ENCODE measurements at regions not wholly inside any gene's neighbourhood (a gene's known extent, or its start where the extent isn't known, plus 50 kb on each side); places are given as distances from the start of the nearest gene placed in this dataset.
"Not testable (repeated sequence)": the region's sequence is repeated elsewhere in the genome, so short reads cannot be mapped to it uniquely, and the experiment has no call there.

DNA sequence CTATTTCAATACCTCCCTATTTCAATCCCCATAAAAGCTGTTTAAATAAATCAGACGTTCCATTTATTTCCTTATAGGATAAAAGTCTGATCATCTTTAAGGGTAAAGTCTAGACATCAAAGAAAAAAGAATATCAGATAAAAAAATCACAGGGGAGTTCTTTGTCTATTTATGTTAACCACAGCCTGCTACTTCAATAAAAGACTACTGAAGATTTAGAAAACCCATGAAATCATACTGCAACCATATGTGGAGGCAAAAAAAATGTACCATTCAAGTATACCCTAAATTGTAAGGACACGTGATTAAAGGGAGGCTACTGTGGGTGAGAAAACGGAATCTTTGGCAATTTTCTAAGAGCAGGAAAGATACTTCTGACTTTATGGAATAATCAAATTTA, 108.2 kb upstream of the TNFSF4 start:
- no peaks in the 10 kb centered on the region for H3K9me3 Mint-ChIP-seq
- H3K4me3 Mint-ChIP-seq = no peak overlapping the region
- DNase-seq = no peak
- H3K27ac Mint-ChIP-seq = no peak overlapping the region
- peaks cover 4% of the 10 kb centered on the region for H3K27me3 Mint-ChIP-seq
- CTCF ChIA-PET = no interaction called here
- no peaks in the 10 kb centered on the region for H3K4me1 Mint-ChIP-seq
- no peaks in the 10 kb centered on the region for H3K36me3 Mint-ChIP-seq

- Mint-ChIP-seq H3K36me3 (no peaks in the 10 kb centered on the region), H3K9me3 (peaks cover 9% of the 10 kb centered on the region), H3K4me3 (no peak overlapping the region), H3K4me1 (no peaks in the 10 kb centered on the region), H3K27ac (no peak overlapping the region), H3K27me3 (no peaks in the 10 kb centered on the region)
- CTCF ChIA-PET = no interaction called here
- no peak for DNase-seq
These were observed 111.7 kb upstream of the TNFSF4 start for GRCh38 chr1:173318788-173319187.

GRCh38 chr1:173324352-173324751, 117.2 kb upstream of the TNFSF4 start:
- peaks cover 11% of the 10 kb centered on the region for H3K9me3 Mint-ChIP-seq
- H3K4me3 Mint-ChIP-seq, H3K4me1 Mint-ChIP-seq, DNase-seq, H3K27me3 Mint-ChIP-seq, H3K36me3 Mint-ChIP-seq, CTCF ChIA-PET, H3K27ac Mint-ChIP-seq: not testable (repeated sequence)

- CTCF ChIA-PET, H3K4me3 Mint-ChIP-seq, DNase-seq, H3K27me3 Mint-ChIP-seq, H3K9me3 Mint-ChIP-seq, H3K27ac Mint-ChIP-seq, H3K36me3 Mint-ChIP-seq: not testable (repeated sequence)
- H3K4me1 Mint-ChIP-seq = peaks cover 14% of the 10 kb centered on the region
These were observed 120.9 kb upstream of the TNFSF4 start for GRCh38 chr1:173327987-173328386.

- Mint-ChIP-seq H3K4me3 (no peak overlapping the region), H3K27me3 (no peaks in the 10 kb centered on the region), H3K4me1 (peaks cover 17% of the 10 kb centered on the region), H3K9me3 (peaks cover under 1% of the 10 kb centered on the region), H3K36me3 (no peaks in the 10 kb centered on the region), H3K27ac (no peak overlapping the region)
- DNase-seq = no peak
- CTCF ChIA-PET = no interaction called here
These were observed 121.8 kb upstream of the TNFSF4 start for GRCh38 chr1:173328961-173329360.

- CTCF ChIA-PET = interaction anchor here (0.7 kb wide), 1 partner anchor 331 kb away, joined by 3 read pairs; no protein-coding TSS in a partner anchor
- DNase-seq = no peak
- H3K36me3 Mint-ChIP-seq = peaks cover 2% of the 10 kb centered on the region
- H3K9me3 Mint-ChIP-seq = no peaks in the 10 kb centered on the region
- no peak overlapping the region for H3K27ac Mint-ChIP-seq
- no peak overlapping the region for H3K4me3 Mint-ChIP-seq
- H3K4me1 Mint-ChIP-seq = peaks cover 17% of the 10 kb centered on the region
- H3K27me3 Mint-ChIP-seq = no peaks in the 10 kb centered on the region
These were observed 122.6 kb upstream of the TNFSF4 start for GRCh38 chr1:173329726-173330125.

DNA sequence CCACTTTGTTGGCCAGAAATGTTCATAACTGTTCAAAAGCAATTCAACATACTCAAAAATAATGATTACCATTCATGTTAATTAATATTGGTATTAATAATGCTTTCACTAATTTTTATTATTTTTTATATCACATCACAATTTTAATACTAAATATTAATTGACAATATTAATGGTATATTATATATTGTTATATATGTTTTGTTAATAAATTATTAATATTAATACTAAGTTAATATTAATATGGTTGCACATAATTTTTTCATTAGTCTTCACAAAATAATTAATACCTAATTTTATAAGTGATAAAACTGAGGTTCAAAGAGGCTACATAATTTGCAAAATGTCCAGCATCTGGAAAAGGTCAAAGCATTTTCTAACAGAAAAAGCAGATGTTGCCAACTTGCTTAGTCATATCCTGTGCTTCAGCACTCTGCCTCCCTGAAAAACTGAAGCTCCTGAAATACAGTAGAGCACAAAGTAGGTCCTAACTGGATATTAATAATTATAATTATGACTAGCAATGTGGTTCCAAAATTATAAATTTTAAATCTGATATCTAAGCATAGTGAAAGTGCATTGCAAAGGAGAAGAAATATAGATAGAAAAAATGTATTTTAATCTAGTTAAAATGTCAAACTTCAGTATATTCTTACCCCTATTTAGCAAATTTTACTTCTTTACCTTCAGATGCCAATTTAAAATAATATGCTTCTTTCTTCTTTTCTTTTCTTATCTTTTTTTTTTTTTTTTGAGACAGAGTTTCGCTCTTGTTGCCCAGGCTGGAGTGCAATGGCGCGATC, 123.2 kb upstream of the TNFSF4 start:
- H3K4me3 Mint-ChIP-seq = no peak overlapping the region
- H3K36me3 Mint-ChIP-seq = peaks cover 2% of the 10 kb centered on the region
- no peaks in the 10 kb centered on the region for H3K27me3 Mint-ChIP-seq
- no peak overlapping the region for H3K27ac Mint-ChIP-seq
- CTCF ChIA-PET = interaction anchor here (0.7 kb wide), 1 partner anchor 330 kb away, joined by 3 read pairs; no protein-coding TSS in a partner anchor
- no peak for DNase-seq
- H3K4me1 Mint-ChIP-seq = peaks cover 17% of the 10 kb centered on the region
- no peaks in the 10 kb centered on the region for H3K9me3 Mint-ChIP-seq

DNA sequence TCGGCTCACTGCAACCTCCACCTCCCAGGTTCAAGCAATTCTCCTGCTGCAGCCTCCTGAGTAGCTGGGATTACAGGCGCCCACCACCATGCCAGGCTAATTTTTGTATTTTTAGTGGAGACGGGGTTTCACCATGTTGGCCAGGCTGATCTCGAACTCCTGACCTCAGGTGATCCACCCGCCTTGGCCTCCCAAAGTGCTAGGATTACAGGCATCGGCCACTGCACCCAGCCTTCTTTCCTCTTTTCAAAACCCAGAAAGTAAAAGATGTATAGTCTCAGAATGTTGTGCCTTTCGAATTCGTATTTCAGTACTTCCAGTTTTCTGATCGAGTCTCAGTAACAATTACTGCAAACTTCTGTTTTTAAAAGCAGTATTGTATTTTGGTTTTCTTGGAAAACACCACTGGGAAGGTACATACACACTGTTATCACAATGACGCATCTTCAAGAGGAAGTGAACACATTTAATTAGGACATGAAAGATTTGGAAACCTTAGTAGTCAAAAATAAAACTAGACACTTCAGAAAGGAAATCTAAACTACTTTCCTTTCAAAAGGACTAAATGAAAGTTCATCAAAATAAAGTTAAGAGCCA, 123.9 kb upstream of the TNFSF4 start:
- H3K4me3 Mint-ChIP-seq = peak overlapping the region; percentile 35
- CTCF ChIA-PET = not testable (repeated sequence)

GRCh38 chr1:173332026-173332425, 124.9 kb upstream of the TNFSF4 start:
- Mint-ChIP-seq H3K36me3 (peaks cover 2% of the 10 kb centered on the region), H3K4me1 (peaks cover 17% of the 10 kb centered on the region), H3K27me3 (no peaks in the 10 kb centered on the region), H3K27ac (peak overlapping the region; percentile 89), H3K4me3 (no peak overlapping the region), H3K9me3 (no peaks in the 10 kb centered on the region)
- no peak for DNase-seq
- CTCF ChIA-PET = interaction anchor here (1.0 kb wide), 1 partner anchor 83 kb away, joined by 3 read pairs; no protein-coding TSS in a partner anchor

More for the DNA sequence above, 123.9 kb upstream of the TNFSF4 start:
- not testable (repeated sequence) for H3K9me3 Mint-ChIP-seq, H3K36me3 Mint-ChIP-seq, DNase-seq, H3K27me3 Mint-ChIP-seq
- peak overlapping the region; percentile 89 for H3K27ac Mint-ChIP-seq
- H3K4me1 Mint-ChIP-seq = peaks cover 17% of the 10 kb centered on the region

DNA sequence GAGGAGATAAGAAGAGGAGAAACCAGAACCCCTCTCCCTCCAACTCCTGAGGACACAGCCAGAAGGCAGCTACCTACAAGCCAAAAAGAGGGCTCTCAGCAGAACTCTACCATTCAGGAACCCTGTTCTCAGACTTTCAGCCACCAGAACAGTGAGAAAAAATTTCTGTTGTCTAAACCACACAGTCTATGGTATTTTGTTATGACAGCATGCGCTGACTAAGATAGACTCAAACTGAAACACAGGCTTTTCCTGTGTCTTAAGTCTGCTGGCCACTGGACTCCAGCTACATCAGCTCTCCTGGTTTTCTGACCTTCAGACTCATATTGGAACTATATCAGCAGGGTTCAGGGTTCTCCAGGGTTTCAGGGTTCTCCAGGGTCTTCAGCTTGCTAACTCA, 126.5 kb upstream of the TNFSF4 start:
- CTCF ChIA-PET = no interaction called here
- Mint-ChIP-seq H3K9me3 (no peaks in the 10 kb centered on the region), H3K27ac (no peak overlapping the region), H3K4me3 (no peak overlapping the region), H3K27me3 (no peaks in the 10 kb centered on the region), H3K4me1 (peaks cover 17% of the 10 kb centered on the region), H3K36me3 (peaks cover 2% of the 10 kb centered on the region)
- DNase-seq = no peak

DNA sequence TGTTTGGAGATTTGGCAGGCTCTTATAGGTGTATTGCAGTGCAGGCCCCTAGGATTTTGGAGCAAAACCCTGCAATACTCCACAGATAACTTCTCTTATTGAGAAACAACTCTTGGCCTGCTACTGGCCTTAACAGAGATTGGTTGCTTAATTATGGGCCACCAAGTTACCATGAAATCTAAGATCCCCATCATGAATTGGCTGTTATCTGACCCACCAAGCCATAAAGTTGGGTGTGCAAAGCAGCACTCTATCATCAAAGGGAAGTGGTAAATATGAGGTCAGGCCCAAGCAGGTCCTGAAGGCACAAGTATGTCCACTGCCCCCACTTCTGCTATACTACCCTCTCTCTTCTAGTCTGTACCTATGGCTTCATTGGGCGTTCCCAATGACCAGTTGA, 130.0 kb upstream of the TNFSF4 start:
- no peaks in the 10 kb centered on the region for H3K27me3 Mint-ChIP-seq
- DNase-seq = no peak
- CTCF ChIA-PET = interaction anchor here (0.6 kb wide), 1 partner anchor 677 kb away, joined by 3 read pairs; no protein-coding TSS in a partner anchor
- H3K9me3 Mint-ChIP-seq = no peaks in the 10 kb centered on the region
- no peak overlapping the region for H3K4me3 Mint-ChIP-seq
- H3K27ac Mint-ChIP-seq = no peak overlapping the region
- peaks cover 2% of the 10 kb centered on the region for H3K36me3 Mint-ChIP-seq
- peaks cover 3% of the 10 kb centered on the region for H3K4me1 Mint-ChIP-seq

DNA sequence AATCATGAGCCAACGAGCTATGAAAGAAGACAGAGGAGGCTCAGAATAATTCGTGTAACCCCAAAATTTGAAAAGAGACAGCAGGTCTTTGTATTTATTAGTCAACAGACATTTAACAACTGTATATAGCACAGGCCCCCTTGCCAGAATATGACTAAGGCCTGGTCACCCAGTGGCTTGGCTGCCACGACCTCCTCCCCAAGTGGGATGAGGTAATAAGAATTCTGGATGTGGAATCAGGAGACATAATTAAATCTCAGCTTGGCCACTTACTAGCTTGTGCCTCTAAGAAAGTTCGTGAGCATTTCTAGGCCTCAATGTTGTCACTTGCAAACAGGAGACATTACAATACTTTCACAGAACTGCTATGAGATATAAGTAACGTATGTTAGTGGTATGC, 134.2 kb upstream of the TNFSF4 start:
- H3K9me3 Mint-ChIP-seq = no peaks in the 10 kb centered on the region
- H3K27ac Mint-ChIP-seq = no peak overlapping the region
- H3K4me3 Mint-ChIP-seq = no peak overlapping the region
- CTCF ChIA-PET = no interaction called here
- no peaks in the 10 kb centered on the region for H3K27me3 Mint-ChIP-seq
- no peaks in the 10 kb centered on the region for H3K36me3 Mint-ChIP-seq
- DNase-seq = no peak
- H3K4me1 Mint-ChIP-seq = no peaks in the 10 kb centered on the region

GRCh38 chr1:173341971-173342370, 134.8 kb upstream of the TNFSF4 start:
- Mint-ChIP-seq H3K4me1 (no peaks in the 10 kb centered on the region), H3K9me3 (no peaks in the 10 kb centered on the region), H3K27ac (no peak overlapping the region), H3K4me3 (no peak overlapping the region), H3K27me3 (no peaks in the 10 kb centered on the region), H3K36me3 (no peaks in the 10 kb centered on the region)
- CTCF ChIA-PET = no interaction called here
- DNase-seq = no peak

DNA sequence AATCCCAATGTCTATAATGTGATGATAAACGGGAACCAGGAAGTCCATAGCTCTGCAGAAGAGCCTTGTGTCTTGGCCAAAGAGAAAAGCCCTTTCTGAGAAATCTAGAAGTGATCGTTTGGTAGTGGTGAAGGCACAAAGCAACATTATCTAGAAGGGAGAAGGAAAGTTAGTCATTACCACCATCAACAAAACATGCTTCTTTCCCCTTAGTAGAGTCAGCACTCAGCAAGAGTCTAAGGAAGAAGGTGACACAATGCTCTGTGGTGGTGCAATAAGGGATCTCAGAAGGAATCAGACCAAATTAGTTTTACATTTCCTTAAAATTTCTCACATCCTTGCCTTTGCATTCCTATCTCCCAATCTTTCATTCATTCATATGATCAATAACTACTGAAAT, 134.4 kb upstream of the PRDX6 start:
- no peaks in the 10 kb centered on the region for H3K36me3 Mint-ChIP-seq

More for the DNA sequence above, 134.4 kb upstream of the PRDX6 start:
- CTCF ChIA-PET = no interaction called here
- Mint-ChIP-seq H3K27me3 (no peaks in the 10 kb centered on the region), H3K9me3 (no peaks in the 10 kb centered on the region), H3K4me3 (no peak overlapping the region), H3K4me1 (no peaks in the 10 kb centered on the region), H3K27ac (no peak overlapping the region)
- DNase-seq = no peak
